Central memory CD8-positive, alpha-beta T cell (primary cell): ENCODE measurements at regions not wholly inside any gene's neighbourhood (a gene's known extent, or its start where the extent isn't known, plus 50 kb on each side); places are given as distances from the start of the nearest gene placed in this dataset.
A peak's percentile ranks its signal among the peaks of the same experiment; 100 is the strongest.

ENCODE experiments used
- ATAC-seq: fragments of 150-1000 bp; cut with Tn5 transposase; replicated peaks from 2 replicates; pipeline ENCODE4 v1.10.0; 2022; ENCODE audit warnings: mild to moderate bottlenecking, moderate FRiP score, moderate number of reproducible peaks; ENCODE audit not compliant: poor library complexity, severe bottlenecking; ENCODE audit errors: extremely low read depth
- DNase-seq, 2 donors: peaks; one replicate each; pipeline ENCODE4 v3.0.0; 2021; ENCODE audit warnings: low spot score in 2 of 2
- H3K27ac Mint-ChIP-seq: one replicate; pipeline ENCODE4 v1.8.0; 2022; ENCODE audit warnings: low read depth, mild to moderate bottlenecking, moderate library complexity, mixed read lengths
- H3K27me3 Mint-ChIP-seq: one replicate; pipeline ENCODE4 v1.8.0; 2022; ENCODE audit warnings: mixed read lengths
- H3K36me3 Mint-ChIP-seq: one replicate; pipeline ENCODE4 v1.8.0; 2022; ENCODE audit warnings: mild to moderate bottlenecking, moderate library complexity, mixed read lengths; ENCODE audit not compliant: insufficient read depth
- H3K4me1 Mint-ChIP-seq: one replicate; pipeline ENCODE4 v1.8.0; 2022; ENCODE audit warnings: mixed read lengths
- H3K4me3 Mint-ChIP-seq: one replicate; pipeline ENCODE4 v1.8.0; 2022; ENCODE audit warnings: mild to moderate bottlenecking, moderate library complexity, mixed read lengths
- H3K9me3 Mint-ChIP-seq: one replicate; pipeline ENCODE4 v1.8.0; 2022; ENCODE audit warnings: mixed read lengths

GRCh38 chr2:129859175-129859574 lies 120.3 kb upstream of the RAB6C start:
- H3K27ac Mint-ChIP-seq, result no peak overlapping the region
- ATAC-seq (no peak), DNase-seq (no peak)
- H3K27me3 Mint-ChIP-seq, result peaks cover 16% of the 10 kb centered on the region
- H3K36me3 Mint-ChIP-seq, result peaks cover 2% of the 10 kb centered on the region
- H3K4me3 Mint-ChIP-seq, result no peak overlapping the region
- H3K9me3 Mint-ChIP-seq, result no peaks in the 10 kb centered on the region
- H3K4me1 Mint-ChIP-seq, result no peaks in the 10 kb centered on the region

DNA sequence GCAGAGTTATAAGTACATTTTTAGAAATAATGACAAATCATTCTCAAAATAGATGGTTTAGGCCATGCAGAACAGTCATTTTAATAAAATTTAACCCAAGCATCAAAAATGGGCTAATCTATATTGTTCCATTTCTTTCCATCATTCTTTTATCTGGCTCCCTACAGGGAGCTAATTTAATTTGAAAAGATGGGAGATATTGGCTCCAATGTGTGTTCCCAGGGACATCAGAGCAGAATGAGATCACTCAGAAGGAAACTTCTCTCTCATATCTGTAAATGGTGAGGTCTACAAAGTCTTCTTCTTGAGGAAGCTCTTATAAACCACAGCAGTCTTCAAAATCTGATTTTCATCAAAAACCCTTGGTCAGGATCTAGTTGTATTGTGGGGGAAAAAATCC lies 119.4 kb upstream of the RAB6C start:
- H3K36me3 Mint-ChIP-seq, result peaks cover 4% of the 10 kb centered on the region
- H3K27ac Mint-ChIP-seq, result no peak overlapping the region
- H3K4me1 Mint-ChIP-seq, result no peaks in the 10 kb centered on the region
- DNase-seq (no peak), ATAC-seq (no peak)
- H3K27me3 Mint-ChIP-seq, result peaks cover 16% of the 10 kb centered on the region
- H3K9me3 Mint-ChIP-seq, result no peaks in the 10 kb centered on the region
- H3K4me3 Mint-ChIP-seq, result no peak overlapping the region

DNA sequence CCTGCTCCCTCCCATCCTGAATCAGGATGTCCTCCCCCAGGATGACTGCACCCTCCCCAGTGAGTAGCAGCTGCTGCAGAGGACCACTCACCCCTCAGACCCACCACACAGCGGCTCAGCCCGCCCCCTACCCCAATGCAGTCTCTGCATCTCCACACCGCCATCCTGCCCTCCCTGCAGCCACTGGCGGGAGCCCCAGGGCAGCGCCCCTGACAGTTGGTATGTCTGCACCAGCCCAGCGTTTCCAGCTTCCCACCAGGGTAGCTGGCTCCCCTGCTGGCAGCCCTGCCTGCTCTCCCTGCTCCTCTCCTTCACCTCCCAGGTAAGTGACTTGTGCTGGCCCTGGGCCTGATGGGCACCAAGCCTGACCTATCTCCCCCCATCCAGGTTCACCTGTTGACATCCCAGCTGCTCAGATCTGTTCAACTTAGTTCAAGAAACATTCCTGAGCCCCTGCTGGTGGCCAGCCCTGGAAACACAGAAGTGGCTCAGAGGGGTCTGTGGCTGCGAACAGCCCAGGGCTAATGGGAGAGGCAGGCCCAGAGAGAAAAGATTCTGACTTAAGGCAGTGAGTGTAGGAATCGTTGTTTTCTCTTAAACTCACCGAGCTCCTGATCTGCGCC lies 117.7 kb upstream of the RAB6C start:
- no peaks in the 10 kb centered on the region for H3K4me1 Mint-ChIP-seq
- H3K27me3 Mint-ChIP-seq, result peaks cover 16% of the 10 kb centered on the region
- H3K9me3 Mint-ChIP-seq, result no peaks in the 10 kb centered on the region
- no peak for ATAC-seq
- no peak overlapping the region for H3K4me3 Mint-ChIP-seq
- H3K27ac Mint-ChIP-seq, result no peak overlapping the region
- DNase-seq, result no peak
- H3K36me3 Mint-ChIP-seq, result peaks cover 4% of the 10 kb centered on the region

DNA sequence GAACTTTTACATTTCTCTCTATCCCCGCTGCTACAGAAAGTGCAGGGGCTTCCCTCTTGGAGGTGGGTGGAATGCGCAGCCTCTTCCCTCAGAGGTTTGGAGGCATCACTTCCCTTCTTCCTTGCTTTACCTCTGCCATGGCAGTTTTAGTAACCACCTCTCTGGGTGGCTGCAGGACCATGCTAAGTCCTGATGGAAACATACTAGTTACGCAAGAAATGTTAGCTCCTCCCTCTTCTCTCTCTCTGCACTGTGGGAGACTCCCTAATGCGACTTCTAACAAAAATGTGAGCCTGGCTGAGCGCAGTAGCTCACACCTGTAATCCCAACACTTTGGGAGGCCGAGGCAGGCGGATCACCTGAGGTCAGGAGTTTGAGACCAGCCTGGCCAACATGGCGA lies 116.8 kb upstream of the RAB6C start:
- Mint-ChIP-seq H3K9me3 (no peaks in the 10 kb centered on the region), H3K27me3 (peaks cover 8% of the 10 kb centered on the region), H3K27ac (no peak overlapping the region), H3K4me3 (no peak overlapping the region), H3K36me3 (peaks cover 4% of the 10 kb centered on the region), H3K4me1 (no peaks in the 10 kb centered on the region)
- DNase-seq, result no peak
- no peak for ATAC-seq

DNA sequence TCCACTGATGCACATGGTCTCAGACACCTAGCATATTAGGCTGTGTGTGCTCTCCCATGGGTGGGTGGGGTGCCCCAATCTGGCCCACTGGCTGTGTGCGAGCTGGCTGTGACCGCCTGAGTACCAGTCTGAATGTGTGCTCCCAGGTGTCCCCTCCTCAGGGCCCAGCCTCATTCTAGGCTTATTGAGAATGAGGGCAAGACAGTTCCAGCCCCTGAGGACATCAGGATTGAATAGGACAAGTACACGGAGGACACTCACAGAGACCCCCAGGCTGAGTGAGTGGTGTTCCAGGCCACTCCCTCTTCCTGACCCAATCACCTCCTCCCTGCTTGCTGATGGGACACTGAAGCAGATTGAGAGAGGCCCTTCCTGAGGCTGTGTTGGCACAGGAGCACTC lies 116.1 kb upstream of the RAB6C start:
- Mint-ChIP-seq H3K27me3 (peaks cover 1% of the 10 kb centered on the region), H3K27ac (no peak overlapping the region), H3K4me3 (no peak overlapping the region), H3K36me3 (peaks cover 4% of the 10 kb centered on the region), H3K4me1 (no peaks in the 10 kb centered on the region), H3K9me3 (no peaks in the 10 kb centered on the region)
- ATAC-seq (no peak), DNase-seq (no peak)

- DNase-seq, result no peak
- Mint-ChIP-seq H3K27ac (no peak overlapping the region), H3K9me3 (no peaks in the 10 kb centered on the region), H3K4me3 (no peak overlapping the region), H3K4me1 (no peaks in the 10 kb centered on the region), H3K36me3 (peaks cover 1% of the 10 kb centered on the region), H3K27me3 (no peaks in the 10 kb centered on the region)
- no peak for ATAC-seq
Observed at GRCh38 chr2:129864719-129865118, 114.7 kb upstream of the RAB6C start.

GRCh38 chr2:129865976-129866375 lies 113.5 kb upstream of the RAB6C start:
- H3K27me3 Mint-ChIP-seq, result peaks cover 10% of the 10 kb centered on the region
- ATAC-seq, result no peak
- H3K4me1 Mint-ChIP-seq, result no peaks in the 10 kb centered on the region
- H3K4me3 Mint-ChIP-seq, result no peak overlapping the region
- H3K36me3 Mint-ChIP-seq, result peaks cover 1% of the 10 kb centered on the region
- no peaks in the 10 kb centered on the region for H3K9me3 Mint-ChIP-seq
- no peak for DNase-seq
- H3K27ac Mint-ChIP-seq, result no peak overlapping the region

DNA sequence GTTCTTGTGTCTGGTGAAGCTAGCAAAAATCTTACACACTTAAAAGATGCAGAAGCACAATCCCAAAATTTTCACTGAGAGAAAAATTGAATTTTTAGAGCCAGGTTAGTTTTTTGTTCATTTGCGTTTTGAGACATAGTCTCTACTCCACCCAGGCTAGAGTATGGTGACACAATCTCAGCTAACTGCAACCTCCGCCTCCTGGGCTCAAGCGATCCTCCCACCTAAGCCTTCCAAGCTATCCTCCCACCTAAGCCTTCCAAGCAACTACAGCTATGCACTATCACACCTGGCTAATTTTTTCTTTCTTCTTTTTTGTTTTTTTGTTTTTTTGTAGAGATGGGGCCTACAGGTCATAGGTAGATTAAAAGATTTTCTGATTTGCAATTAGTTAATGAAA lies 113.1 kb upstream of the RAB6C start:
- no peaks in the 10 kb centered on the region for H3K4me1 Mint-ChIP-seq
- no peak overlapping the region for H3K27ac Mint-ChIP-seq
- DNase-seq (no peak), ATAC-seq (no peak)
- no peak overlapping the region for H3K4me3 Mint-ChIP-seq
- peaks cover 10% of the 10 kb centered on the region for H3K27me3 Mint-ChIP-seq
- H3K9me3 Mint-ChIP-seq, result no peaks in the 10 kb centered on the region
- peaks cover 1% of the 10 kb centered on the region for H3K36me3 Mint-ChIP-seq

- Mint-ChIP-seq H3K36me3 (peaks cover 3% of the 10 kb centered on the region), H3K27ac (no peak overlapping the region), H3K9me3 (no peaks in the 10 kb centered on the region), H3K4me3 (no peak overlapping the region), H3K4me1 (no peaks in the 10 kb centered on the region), H3K27me3 (peaks cover 10% of the 10 kb centered on the region)
- ATAC-seq (no peak), DNase-seq (no peak)
Observed at GRCh38 chr2:129868151-129868550, 111.3 kb upstream of the RAB6C start.

- Mint-ChIP-seq H3K27me3 (peaks cover 10% of the 10 kb centered on the region), H3K9me3 (no peaks in the 10 kb centered on the region), H3K36me3 (peaks cover 3% of the 10 kb centered on the region), H3K27ac (no peak overlapping the region), H3K4me3 (no peak overlapping the region), H3K4me1 (no peaks in the 10 kb centered on the region)
- DNase-seq (no peak), ATAC-seq (no peak)
Observed at GRCh38 chr2:129870685-129871241, 108.7 kb upstream of the RAB6C start.

DNA sequence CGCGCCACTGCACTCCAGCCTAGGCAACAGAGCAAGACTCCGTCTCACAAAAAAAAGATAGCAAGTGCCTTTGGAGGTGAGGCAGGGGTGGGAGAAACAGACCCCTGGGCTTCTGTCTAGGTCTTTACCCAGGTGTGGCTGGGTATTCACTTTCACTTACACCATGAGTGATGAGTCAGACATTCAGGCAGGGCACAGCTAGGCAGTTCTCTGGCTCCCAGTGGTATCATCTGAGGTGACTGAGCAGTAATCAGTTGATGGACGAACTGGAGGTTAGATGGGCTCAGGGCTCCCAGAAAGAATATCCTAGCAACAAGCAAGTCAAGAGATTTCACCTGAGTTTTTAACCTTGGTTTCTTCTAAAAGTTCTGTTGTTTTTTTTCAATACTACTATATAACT lies 107.0 kb upstream of the RAB6C start:
- H3K4me3 Mint-ChIP-seq, result no peak overlapping the region
- H3K4me1 Mint-ChIP-seq, result peaks cover 7% of the 10 kb centered on the region
- H3K27ac Mint-ChIP-seq, result no peak overlapping the region
- H3K36me3 Mint-ChIP-seq, result peaks cover 5% of the 10 kb centered on the region
- no peaks in the 10 kb centered on the region for H3K9me3 Mint-ChIP-seq
- DNase-seq, result no peak
- ATAC-seq, result no peak
- peaks cover 10% of the 10 kb centered on the region for H3K27me3 Mint-ChIP-seq

GRCh38 chr2:129876541-129876940 lies 102.9 kb upstream of the RAB6C start:
- H3K4me1 Mint-ChIP-seq, result peaks cover 7% of the 10 kb centered on the region
- no peak for ATAC-seq
- DNase-seq, result no peak
- H3K4me3 Mint-ChIP-seq, result peak overlapping the region; percentile 86
- H3K36me3 Mint-ChIP-seq, result peaks cover 5% of the 10 kb centered on the region
- H3K27ac Mint-ChIP-seq, result peak overlapping the region; percentile 88
- no peaks in the 10 kb centered on the region for H3K9me3 Mint-ChIP-seq
- H3K27me3 Mint-ChIP-seq, result no peaks in the 10 kb centered on the region

- peaks cover 7% of the 10 kb centered on the region for H3K4me1 Mint-ChIP-seq
- H3K9me3 Mint-ChIP-seq, result no peaks in the 10 kb centered on the region
- DNase-seq (peak; percentile 57 to 67), ATAC-seq (peak; percentile 90)
- H3K27me3 Mint-ChIP-seq, result no peaks in the 10 kb centered on the region
- H3K27ac Mint-ChIP-seq, result peak overlapping the region; percentile 88
- H3K36me3 Mint-ChIP-seq, result peaks cover 5% of the 10 kb centered on the region
- peak overlapping the region; percentile 86 for H3K4me3 Mint-ChIP-seq
Observed at GRCh38 chr2:129877289-129877741, 102.2 kb upstream of the RAB6C start.
